GM18870 (cell line): ENCODE measurements at regions not wholly inside any gene's neighbourhood (a gene's known extent, or its start where the extent isn't known, plus 50 kb on each side); places are given as distances from the start of the nearest gene placed in this dataset.
"Not testable (repeated sequence)": the region's sequence is repeated elsewhere in the genome, so short reads cannot be mapped to it uniquely, and the experiment has no call there.

Experiments used
- ATAC-seq: cut with Tn5 transposase; IDR thresholded peaks from one replicate; pipeline ENCODE4 v1.9.1; 2021; ENCODE audit warnings: moderate library complexity; ENCODE audit not compliant: unreplicated experiment

- ATAC-seq = no peak
These were observed 161.5 kb upstream of the CDKN2B start for GRCh38 chr9:22170556-22170955.

DNA sequence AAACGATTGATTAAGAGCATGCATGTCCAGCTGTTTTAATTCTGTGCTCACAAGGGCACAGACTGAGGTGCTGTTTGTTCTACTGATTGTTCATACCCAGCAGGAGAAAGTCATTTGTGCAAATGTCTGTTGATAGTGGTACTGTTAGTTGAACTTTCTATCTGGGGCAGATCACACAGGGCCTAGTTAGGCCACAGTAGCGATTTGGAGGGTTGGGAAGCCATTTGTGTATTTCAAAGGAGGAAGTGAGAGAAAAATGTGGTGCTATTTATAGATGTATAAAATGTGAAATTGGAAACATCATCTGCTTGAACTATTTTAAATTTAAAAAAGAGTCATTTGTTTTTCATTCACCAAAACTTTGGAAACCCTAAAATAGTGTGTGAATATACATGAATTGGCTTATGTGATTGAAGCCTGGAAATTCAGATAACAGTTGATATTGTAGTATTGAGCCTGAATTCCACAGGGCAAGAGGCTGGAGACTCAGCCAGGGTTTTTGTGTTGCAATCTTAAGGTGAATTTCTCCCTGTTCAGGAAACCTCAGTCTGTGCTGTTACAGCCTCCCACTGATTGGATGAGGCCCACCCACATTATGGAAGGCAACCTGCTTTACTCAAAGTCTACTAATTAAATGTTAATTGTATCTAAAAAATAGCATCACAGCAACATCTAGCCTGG, 162.0 kb upstream of the CDKN2B start:
- ATAC-seq = no peak

DNA sequence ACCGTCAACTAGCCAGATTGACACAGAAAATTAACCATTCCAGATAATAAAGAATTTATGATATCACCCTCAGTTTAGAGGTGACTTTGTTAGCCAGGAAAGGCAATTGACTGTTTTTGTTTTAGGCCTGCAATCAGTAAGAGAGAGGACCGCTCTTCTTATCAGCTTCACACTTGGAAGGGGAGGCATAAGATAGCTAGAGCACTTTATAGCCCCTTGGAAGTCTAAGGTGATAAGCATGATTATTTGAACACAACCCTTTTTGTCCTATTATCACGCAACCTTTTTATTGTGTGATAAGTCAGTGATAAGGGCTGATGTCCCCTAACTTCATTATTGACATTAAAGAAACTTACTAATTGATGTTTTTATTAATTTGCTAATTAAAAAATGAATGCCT, 162.6 kb upstream of the CDKN2B start:
- no peak for ATAC-seq

GRCh38 chr9:22173908-22174307, 164.8 kb upstream of the CDKN2B start:
- ATAC-seq = no peak

DNA sequence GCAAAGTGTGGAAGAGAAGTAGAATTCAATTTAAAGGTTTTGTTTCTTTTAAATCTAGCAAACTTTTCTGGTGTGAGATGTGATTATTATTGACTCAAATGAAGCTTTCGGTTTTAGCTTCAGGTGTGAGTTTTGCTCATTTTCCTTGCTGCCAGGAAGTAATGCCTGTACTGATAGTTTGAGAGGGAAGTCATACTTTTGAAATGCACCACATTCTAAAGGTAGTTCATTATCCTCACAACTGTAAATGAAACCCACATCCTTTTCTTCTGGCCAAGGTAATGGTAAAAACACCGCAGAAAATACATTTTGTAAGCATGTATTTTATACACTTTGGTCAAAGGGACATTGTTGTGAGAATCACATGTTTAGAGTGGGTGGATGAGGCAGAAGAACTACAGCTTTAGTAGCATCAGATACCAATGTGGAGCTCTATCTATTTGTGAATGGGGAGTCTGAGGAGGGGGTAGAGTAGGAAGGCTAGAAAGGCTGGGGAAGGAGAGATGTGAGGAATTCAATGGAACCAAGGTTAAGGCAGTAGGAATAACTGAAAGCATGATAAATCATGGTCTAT, 167.0 kb upstream of the CDKN2B start:
- no peak for ATAC-seq

DNA sequence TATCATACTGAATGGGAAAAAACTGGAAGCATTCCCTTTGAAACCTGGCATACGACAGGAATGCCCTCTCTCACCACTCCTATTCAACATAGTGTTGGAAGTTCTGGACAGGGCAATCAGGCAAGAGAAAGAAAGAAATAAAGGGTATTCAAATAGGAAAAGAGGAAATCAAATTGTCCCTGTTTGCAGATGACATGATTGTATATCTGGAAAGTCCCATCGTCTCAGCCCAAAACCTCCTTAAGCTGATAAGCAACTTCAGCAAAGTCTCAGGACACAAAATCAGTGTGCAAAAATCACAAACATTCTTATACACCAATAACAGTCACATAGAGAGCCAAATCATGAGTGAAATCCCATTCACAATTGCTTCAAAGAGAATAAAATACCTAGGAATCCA, 171.9 kb upstream of the CDKN2B start:
- not testable (repeated sequence) for ATAC-seq

GRCh38 chr9:22189471-22189870, 180.4 kb upstream of the CDKN2B start:
- ATAC-seq = no peak

- ATAC-seq = peak; percentile 80
These were observed 187.9 kb upstream of the CDKN2B start for GRCh38 chr9:22197000-22197399.

DNA sequence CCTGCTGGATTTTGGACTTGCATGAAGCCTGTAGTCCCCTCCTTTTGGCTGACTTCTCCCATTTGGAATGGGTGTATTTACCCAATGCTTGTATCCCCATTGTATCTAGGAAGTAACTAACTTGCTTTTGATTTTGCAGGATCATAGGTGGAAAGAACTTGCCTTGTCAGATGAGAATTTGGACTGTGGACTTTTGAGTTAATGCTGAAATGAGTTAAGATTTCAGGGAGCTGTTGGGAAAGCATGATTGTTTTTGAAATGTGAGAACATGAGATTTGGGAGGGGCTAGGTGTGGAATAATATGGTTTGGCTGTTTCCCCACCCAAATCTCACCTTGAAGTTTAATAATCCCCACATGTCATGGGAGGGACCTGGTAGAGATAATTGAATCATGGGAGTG, 189.6 kb upstream of the CDKN2B start:
- no peak for ATAC-seq

- ATAC-seq = no peak
These were observed 192.2 kb upstream of the CDKN2B start for GRCh38 chr9:22201256-22201655.

DNA sequence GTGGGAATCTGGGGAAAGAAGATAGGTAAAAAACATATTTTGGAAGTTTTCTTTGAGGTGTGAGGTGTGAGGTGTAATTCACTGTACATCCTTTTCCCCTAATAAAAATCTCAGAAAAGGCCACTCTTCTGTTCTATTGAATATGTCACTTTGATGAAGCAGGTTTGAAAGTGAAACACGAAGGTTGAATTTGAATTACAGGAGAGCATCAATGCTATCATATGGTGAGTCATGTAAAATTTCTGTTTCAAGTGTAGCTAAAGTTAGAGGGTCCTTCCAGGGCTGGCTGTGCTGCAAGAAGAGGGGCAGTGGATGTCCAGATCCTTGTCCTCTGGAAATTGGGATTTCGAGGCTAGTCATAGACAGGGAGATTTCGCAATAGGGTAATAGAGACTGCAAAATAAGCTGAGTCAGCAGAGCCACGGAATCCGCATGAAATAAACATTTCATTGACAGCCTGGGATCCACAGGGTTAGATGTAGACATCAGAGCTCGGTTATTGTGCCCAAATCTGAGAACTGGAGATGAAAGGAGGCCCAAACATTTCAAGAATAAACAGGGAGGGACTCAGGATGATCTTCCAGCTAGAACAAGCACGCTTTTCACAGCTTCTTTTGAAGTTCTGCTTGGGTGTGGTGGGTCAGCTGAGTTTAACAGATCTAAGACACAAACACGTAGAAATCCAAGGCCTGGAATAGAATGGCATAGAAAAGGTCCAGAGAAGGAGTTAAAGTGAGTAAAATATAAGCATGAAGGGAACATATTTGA, 194.4 kb upstream of the CDKN2B start:
- no peak for ATAC-seq

DNA sequence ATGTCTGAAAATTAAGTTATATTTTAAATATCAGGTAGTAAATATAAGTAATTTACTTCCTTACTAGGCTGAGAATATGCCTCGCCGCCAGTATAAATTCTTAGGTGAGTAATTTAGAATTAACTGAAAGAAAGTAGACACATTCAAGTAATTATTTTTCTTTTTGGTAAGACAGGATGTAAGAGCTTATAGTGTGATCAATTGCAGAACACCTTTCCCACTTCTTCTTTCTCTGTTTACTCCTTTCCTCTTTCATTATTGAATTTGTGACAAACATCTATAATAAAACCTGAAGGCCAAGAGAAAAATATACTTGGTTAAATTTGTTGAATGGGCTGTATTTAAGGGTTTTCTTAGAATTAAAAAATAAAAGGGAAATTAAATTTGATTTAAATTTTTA, 195.1 kb upstream of the CDKN2B start:
- no peak for ATAC-seq

- ATAC-seq = no peak
These were observed 197.7 kb upstream of the CDKN2B start for GRCh38 chr9:22206833-22207232.

- ATAC-seq = peak; percentile 66
These were observed 199.9 kb upstream of the CDKN2B start for GRCh38 chr9:22208846-22209585.

DNA sequence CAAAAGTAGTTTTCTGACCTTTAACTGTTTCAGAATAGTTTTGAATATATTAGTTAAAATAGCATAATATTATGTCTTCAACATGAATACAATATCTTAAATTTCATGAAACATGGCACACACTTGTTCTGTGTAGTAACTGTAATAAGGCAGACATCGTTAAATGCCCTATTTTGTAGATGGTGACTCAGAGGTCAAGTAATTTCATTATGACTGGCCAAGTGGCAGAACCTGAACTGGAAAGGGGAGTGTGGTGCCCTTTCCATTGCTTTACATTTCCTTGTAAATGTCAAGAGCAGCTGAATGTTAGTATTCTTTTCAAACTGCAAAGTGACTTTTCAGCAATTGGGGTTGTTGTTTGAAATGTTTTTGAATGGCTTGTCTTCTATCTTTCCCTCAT, 201.2 kb upstream of the CDKN2B start:
- ATAC-seq = no peak

DNA sequence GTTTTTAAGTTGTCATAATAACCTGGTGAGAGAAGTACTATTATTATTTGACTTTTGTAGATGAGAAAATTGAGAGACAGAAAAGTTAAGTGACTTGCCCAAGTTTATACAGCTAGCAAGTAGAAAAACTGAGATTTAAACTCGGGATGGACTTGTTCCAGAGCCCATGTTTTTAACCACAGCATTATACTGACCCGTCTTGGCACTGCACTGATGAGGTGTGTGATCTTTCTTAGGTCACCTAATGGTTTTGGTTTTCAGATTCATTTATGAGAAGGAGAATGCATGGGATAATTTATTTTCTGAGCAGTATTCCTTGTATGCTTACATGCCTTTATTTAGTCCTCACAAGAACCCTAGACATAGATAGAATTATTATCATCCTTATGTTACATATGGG, 201.8 kb upstream of the CDKN2B start:
- no peak for ATAC-seq

DNA sequence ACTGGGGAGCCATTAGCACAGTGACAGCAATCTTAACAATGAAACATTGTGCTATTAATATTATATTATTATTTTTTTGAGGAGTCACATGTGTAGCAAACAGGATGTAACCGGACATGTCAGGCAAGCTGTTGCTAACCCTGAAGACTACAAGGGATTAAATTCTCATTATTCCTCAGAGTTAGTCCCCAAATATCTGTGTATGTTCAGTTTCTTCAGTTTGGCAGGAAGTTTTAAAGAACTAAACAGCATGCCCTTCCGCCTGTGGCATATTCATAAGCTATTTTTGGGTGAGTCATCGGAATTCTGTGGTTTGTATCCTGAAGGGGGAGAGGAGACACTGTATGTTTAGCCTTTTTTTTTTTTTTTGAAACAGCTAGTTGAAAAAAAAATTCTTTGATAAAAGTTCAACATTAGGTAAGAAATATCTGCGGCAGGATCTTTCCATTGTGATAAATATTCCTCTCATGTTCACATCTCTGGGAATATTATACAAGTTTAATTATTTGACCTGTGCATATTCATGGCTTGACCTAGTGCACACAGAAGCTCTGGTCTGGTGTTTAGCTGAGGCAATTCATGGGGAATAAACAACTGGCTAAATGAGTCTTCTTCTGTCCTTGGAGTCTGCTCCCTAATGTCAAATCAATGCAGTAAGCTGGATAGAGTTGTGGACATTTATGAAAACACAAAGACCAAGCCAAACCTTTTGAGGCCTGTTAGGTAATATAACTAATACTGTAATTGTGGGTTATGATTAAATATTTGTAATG, 202.7 kb upstream of the CDKN2B start:
- no peak for ATAC-seq

GRCh38 chr9:22214021-22214420, 204.9 kb upstream of the CDKN2B start:
- no peak for ATAC-seq

DNA sequence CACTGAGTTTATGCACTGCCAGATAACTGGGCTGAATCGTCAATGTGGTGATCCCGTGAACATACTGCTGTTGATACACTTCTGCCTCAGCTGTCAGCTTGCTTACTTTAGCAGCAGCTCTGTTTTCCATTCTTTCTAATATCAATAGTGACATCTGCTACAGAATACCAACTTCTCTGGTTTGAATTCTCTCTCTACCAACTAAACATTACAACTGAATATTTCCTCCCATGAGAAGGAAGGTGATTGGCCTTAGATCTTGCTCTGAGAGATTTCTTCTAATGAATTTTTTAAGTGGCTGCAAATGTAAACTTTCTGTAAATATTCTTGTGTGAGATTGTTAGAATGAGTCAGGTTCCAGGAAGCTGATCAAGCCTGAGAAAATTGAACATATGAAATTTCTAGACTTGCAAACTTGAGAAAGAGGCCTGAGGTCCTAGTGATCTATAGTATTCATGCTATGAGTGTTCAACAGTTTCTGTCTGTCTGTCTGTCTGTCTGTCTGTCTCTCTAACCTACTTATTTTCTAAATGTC, 205.5 kb upstream of the CDKN2B start:
- ATAC-seq = no peak

DNA sequence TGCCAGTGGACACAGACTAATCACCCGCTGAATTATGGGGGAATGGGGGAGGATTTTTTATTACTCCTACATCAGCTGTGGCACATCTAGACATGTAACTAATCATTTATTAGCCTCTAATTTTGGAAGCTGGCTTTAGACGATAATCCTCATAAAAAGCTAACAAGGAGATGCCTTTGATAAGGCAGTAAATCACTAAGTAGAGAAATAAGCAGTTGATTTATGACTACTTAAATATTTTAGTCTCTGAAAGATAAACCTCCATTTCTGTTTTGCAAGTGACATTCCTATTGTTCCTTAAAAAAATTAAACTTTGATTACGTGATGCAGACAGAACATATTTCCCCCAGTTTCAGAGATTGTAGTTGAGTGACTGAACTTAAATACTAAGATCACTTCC, 206.4 kb upstream of the CDKN2B start:
- ATAC-seq = no peak

DNA sequence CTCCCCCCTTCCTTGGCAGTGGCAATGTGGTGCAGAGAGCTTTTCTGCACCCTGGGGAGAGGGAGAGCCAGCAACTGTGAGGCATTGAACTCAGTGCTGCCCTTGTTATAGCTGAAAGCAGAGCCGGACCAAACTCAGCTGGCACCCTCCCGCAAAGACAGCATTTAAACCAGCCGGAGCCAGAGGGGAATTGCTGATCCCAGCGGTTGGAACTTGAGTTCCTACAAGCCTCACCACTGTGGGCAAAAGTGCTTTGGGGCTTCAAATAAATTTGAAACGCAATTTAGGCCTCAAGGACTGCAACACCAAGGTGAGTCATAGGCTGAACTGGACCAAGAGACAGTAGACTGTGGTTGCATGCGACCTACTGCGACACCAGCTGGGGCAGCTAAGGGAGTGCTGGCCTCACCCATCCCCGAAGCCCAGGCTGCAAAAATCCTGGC, 207.6 kb upstream of the CDKN2B start:
- no peak for ATAC-seq
